GM23338 (cell line): ENCODE measurements at regions not wholly inside any gene's neighbourhood (a gene's known extent, or its start where the extent isn't known, plus 50 kb on each side); places are given as distances from the start of the nearest gene placed in this dataset.

Source experiments
- CREB1 ChIP-seq: fragments of 250-450 bp; sonication (Bioruptor Pico); IDR thresholded peaks from 2 replicates; pipeline ENCODE4 v1.5.0; 2020; ENCODE audit warnings: low read depth, mild to moderate bottlenecking, moderate library complexity
- EZH2 ChIP-seq: fragments of 200-600 bp; sonication (generic); IDR thresholded peaks from one replicate; pipeline ENCODE4 v1.8.0; 2017; ENCODE audit warnings: antibody characterized with exemption, mild to moderate bottlenecking, low read depth; ENCODE audit not compliant: unreplicated experiment
- EZH2phosphoT487 ChIP-seq: fragments of 200-600 bp; sonication (generic); IDR thresholded peaks from one replicate; pipeline ENCODE4 v1.8.1; 2018; ENCODE audit warnings: antibody characterized with exemption; ENCODE audit not compliant: unreplicated experiment
- POLR2AphosphoS5 ChIP-seq: IDR thresholded peaks from 2 replicates; pipeline ENCODE4 v1.6.1; 2016; ENCODE audit warnings: antibody characterized with exemption, low read depth
- STAT1 ChIP-seq: IDR thresholded peaks from one replicate; pipeline ENCODE4 v1.6.1; 2016; ENCODE audit warnings: antibody characterized with exemption; ENCODE audit not compliant: unreplicated experiment
- ZNF114 ChIP-seq: fragments of 250-450 bp; sonication (Bioruptor Pico); IDR thresholded peaks from 2 replicates; pipeline ENCODE4 v1.5.0; 2020; ENCODE audit warnings: mild to moderate bottlenecking, moderate library complexity
- ZNF331 ChIP-seq: fragments of 250-450 bp; sonication (Bioruptor Pico); IDR thresholded peaks from 2 replicates; pipeline ENCODE4 v1.5.0; 2020; ENCODE audit warnings: low read depth, mild to moderate bottlenecking, moderate library complexity
- TF ChIP-seq, protein P1 (sequence below): fragments of 250-450 bp; sonication (Bioruptor Pico); IDR thresholded peaks from 2 replicates; pipeline ENCODE4 v1.5.0; 2020; ENCODE audit warnings: mild to moderate bottlenecking, moderate library complexity
- TF ChIP-seq, protein P2 (sequence below): IDR thresholded peaks from one replicate; pipeline ENCODE4 v1.6.1; 2018; ENCODE audit warnings: antibody characterized with exemption; ENCODE audit not compliant: unreplicated experiment

DNA sequence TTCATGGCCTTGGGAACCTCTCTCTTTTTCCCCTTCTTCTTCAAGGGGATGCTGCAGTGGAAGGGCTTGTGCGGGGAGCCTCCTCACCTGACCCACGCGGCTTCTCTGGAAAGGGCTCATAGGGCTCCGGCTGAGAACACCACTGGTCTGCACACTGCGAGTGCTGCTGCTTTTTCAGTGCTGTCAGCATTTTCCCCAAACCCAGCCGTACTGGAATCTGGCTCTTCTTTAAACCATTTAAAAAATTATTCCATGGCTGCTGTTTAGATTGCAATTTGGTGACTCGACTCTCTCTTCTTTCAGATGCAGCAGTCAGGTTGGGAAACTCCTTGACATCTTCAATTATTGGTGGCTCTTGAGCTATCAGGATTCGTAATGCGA lies 272.6 kb upstream of the DSEL start (continued):
- TF ChIP-seq, protein P1, sequence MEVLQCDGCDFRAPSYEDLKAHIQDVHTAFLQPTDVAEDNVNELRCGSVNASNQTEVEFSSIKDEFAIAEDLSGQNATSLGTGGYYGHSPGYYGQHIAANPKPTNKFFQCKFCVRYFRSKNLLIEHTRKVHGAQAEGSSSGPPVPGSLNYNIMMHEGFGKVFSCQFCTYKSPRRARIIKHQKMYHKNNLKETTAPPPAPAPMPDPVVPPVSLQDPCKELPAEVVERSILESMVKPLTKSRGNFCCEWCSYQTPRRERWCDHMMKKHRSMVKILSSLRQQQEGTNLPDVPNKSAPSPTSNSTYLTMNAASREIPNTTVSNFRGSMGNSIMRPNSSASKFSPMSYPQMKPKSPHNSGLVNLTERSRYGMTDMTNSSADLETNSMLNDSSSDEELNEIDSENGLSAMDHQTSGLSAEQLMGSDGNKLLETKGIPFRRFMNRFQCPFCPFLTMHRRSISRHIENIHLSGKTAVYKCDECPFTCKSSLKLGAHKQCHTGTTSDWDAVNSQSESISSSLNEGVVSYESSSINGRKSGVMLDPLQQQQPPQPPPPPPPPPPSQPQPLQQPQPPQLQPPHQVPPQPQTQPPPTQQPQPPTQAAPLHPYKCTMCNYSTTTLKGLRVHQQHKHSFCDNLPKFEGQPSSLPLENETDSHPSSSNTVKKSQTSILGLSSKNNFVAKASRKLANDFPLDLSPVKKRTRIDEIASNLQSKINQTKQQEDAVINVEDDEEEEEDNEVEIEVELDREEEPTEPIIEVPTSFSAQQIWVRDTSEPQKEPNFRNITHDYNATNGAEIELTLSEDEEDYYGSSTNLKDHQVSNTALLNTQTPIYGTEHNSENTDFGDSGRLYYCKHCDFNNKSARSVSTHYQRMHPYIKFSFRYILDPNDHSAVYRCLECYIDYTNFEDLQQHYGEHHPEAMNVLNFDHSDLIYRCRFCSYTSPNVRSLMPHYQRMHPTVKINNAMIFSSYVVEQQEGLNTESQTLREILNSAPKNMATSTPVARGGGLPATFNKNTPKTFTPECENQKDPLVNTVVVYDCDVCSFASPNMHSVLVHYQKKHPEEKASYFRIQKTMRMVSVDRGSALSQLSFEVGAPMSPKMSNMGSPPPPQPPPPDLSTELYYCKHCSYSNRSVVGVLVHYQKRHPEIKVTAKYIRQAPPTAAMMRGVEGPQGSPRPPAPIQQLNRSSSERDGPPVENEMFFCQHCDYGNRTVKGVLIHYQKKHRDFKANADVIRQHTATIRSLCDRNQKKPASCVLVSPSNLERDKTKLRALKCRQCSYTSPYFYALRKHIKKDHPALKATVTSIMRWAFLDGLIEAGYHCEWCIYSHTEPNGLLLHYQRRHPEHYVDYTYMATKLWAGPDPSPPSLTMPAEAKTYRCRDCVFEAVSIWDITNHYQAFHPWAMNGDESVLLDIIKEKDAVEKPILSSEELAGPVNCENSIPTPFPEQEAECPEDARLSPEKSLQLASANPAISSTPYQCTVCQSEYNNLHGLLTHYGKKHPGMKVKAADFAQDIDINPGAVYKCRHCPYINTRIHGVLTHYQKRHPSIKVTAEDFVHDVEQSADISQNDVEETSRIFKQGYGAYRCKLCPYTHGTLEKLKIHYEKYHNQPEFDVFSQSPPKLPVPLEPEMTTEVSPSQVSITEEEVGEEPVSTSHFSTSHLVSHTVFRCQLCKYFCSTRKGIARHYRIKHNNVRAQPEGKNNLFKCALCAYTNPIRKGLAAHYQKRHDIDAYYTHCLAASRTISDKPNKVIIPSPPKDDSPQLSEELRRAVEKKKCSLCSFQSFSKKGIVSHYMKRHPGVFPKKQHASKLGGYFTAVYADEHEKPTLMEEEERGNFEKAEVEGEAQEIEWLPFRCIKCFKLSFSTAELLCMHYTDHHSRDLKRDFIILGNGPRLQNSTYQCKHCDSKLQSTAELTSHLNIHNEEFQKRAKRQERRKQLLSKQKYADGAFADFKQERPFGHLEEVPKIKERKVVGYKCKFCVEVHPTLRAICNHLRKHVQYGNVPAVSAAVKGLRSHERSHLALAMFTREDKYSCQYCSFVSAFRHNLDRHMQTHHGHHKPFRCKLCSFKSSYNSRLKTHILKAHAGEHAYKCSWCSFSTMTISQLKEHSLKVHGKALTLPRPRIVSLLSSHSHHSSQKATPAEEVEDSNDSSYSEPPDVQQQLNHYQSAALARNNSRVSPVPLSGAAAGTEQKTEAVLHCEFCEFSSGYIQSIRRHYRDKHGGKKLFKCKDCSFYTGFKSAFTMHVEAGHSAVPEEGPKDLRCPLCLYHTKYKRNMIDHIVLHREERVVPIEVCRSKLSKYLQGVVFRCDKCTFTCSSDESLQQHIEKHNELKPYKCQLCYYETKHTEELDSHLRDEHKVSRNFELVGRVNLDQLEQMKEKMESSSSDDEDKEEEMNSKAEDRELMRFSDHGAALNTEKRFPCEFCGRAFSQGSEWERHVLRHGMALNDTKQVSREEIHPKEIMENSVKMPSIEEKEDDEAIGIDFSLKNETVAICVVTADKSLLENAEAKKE (CRISPR knock-in tag): no peak
- TF ChIP-seq, protein P2, sequence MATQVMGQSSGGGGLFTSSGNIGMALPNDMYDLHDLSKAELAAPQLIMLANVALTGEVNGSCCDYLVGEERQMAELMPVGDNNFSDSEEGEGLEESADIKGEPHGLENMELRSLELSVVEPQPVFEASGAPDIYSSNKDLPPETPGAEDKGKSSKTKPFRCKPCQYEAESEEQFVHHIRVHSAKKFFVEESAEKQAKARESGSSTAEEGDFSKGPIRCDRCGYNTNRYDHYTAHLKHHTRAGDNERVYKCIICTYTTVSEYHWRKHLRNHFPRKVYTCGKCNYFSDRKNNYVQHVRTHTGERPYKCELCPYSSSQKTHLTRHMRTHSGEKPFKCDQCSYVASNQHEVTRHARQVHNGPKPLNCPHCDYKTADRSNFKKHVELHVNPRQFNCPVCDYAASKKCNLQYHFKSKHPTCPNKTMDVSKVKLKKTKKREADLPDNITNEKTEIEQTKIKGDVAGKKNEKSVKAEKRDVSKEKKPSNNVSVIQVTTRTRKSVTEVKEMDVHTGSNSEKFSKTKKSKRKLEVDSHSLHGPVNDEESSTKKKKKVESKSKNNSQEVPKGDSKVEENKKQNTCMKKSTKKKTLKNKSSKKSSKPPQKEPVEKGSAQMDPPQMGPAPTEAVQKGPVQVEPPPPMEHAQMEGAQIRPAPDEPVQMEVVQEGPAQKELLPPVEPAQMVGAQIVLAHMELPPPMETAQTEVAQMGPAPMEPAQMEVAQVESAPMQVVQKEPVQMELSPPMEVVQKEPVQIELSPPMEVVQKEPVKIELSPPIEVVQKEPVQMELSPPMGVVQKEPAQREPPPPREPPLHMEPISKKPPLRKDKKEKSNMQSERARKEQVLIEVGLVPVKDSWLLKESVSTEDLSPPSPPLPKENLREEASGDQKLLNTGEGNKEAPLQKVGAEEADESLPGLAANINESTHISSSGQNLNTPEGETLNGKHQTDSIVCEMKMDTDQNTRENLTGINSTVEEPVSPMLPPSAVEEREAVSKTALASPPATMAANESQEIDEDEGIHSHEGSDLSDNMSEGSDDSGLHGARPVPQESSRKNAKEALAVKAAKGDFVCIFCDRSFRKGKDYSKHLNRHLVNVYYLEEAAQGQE: no peak
- no peak for TF ChIP-seq STAT1
- TF ChIP-seq ZNF331 (CRISPR knock-in tag): no peak
- no peak for TF ChIP-seq CREB1 (CRISPR knock-in tag)
- no peak for TF ChIP-seq EZH2
- TF ChIP-seq ZNF114 (CRISPR knock-in tag): no peak
- no peak for TF ChIP-seq POLR2AphosphoS5
- TF ChIP-seq EZH2phosphoT487: no peak
